SW480 (cell line): ENCODE measurements at regions not wholly inside any gene's neighbourhood (a gene's known extent, or its start where the extent isn't known, plus 50 kb on each side); places are given as distances from the start of the nearest gene placed in this dataset.
"Not testable (repeated sequence)": the region's sequence is repeated elsewhere in the genome, so short reads cannot be mapped to it uniquely, and the experiment has no call there.

Source experiments
- DNase-seq: peaks from one replicate; pipeline ENCODE4 v3.0.0-alpha.2; 2016; ENCODE audit warnings: low spot score

DNA sequence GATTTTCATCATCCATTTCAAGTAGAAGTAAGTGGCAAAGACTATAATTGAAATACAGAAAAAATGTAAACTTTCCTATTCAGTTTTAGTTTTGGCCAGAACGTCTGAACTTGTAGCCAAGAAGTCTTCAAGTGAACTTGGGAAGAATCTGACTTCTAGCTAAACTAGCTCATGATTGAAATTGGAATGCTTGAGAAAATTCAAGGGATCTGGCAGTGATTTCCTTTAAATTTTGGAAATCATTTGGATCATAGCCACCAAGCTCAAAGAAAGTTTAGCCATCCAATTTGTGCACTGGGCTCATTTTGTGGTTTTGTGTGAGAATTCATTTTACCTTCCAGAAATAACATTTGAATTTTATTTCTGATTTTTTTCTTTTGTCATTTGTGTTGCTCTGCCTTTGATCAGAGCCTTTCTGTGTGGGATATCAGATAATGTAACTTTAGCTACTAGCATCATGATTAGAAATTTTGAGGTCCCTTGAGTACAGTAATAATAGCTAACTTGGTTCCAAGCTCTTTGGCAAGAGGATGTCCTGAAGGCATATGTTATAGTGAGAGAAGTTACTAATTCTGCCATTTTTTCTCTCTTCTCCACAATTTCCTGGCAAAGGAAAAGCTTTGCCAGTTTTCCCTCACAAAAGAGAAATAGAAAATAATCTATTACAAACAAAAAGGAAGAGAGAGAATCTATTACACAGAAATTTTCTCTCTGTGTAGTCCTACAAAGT lies 2123.7 kb upstream of the RAG2 start:
- DNase-seq: no peak

DNA sequence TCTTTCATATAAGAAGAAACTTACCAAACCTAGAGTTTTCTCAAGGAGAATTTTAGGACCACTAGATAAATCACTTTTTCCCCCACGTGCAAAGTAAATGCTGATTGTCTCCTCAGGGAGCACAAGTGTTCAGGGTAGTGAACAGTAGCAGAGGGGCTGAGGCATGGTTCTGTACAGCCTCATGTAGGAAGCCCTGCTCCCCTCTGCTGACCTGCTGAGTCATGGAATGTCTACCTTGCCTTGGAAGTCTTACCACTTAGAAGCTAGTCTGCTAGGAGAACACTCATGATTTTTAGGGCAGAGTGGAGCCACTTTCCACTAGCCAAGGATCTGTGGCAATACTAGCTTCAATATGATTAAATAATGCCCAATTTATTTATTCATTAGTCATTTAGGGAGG lies 2120.6 kb upstream of the RAG2 start:
- DNase-seq: no peak

DNA sequence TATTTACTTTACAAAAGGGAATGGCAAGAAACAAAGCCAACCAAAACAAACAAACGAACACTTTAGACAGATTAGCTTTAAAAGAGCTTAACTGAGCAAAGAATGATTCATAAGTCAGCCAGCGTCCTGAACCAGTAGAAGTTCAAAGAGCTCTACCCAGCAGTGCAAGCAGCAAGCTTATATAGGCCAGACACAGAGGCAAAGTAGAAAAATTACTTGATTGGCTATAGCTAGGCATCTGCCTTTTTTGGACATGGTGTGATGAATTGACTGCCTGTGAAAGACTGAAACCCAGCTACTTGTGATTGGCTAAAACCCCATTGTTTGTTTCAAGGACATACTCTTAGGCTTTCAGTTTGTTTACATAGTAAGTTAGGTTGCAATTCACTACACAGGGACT lies 2120.0 kb upstream of the RAG2 start:
- peak; percentile 26 for DNase-seq

DNA sequence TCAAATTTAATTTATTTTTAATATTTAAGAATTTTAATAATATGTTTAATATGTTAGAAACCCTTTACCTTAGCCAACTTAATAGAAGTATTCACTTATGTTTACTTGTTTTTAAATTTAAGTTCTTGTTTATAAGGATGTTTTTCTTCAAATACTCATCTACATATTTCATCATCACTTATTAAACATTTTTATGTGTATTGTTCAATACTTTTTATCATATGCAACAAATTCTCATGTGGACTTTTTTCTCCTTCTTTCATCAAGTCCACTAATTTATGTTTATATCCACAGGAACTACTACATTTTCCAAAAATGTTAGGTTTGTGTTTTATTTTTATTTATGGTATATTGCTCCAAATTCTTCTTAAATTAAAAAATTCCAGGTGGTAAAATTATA lies 2113.1 kb upstream of the RAG2 start:
- no peak for DNase-seq

DNA sequence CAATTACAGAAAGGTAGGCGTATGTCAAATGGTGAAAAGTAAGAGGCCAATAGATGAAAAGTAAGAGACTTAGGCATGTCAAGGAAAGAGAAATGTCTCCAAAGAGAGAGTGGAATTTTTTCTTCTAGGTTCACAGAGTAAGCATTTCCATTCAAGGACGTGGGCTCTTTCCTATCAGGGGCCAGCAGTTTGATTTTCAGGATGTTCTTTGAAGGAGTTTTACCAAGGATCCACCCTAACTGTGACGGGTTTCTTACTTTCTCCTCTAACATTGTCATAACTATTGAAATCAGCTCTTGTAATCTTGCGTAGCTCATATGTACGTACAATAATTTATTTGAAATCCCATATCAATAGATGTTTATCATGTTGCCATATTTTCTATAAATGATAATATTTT lies 2112.2 kb upstream of the RAG2 start:
- DNase-seq: no peak

DNA sequence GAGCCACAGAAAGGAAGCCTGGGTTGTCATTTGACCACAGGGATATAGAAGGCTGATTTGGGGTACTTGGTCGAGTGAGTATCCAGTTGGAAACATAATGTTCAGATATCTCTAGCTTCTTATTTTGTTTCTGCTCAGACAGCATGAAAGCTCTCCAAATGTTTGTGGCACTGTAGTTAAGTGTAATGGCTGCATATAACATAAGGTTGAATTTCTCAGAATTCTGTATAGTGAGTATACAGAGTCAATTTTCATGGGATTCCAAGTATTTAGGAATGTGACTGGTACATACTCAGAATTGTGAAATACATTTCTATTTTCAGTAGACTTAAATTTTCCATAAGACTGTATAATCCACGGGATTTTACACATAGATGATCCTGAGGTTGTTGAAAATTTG lies 2102.1 kb upstream of the RAG2 start:
- no peak for DNase-seq

DNA sequence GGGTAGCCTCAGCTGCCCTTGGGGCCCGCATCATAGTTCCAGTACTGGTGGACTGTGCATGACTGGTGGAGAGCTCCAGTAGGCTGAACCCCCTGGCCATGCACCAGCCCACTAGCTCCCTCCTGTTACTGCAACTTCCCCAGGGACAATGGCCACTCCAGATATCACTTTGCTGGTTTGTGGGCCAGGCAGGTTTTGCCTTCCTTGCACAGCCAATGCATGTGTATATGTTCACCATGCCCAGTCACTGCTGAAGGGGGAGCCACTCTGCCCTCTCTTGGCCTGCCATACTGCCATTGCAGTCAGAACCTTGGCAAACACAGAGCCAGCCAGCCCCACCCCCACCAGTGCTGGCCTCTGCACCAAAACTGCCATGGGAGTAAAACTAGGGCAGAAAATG lies 2095.3 kb upstream of the RAG2 start:
- no peak for DNase-seq

DNA sequence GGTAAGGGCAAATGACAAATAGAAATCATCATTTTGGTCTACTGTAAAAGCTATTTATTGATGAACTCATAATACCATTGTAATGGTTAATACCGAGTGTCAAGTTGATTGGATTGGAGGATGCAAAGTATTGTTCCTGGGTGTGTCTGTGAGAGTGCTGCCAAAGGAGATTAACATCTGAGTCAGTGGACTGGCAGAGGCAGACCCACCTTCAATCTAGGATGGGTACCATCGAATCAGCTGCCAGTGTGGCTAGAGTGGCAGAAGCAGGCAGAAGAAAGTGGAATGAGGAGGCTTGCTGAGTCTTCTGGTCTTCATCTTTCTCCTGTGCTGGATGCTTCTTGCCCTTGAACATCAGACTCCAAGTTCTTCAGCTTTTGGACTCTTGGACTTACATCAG lies 2092.2 kb upstream of the RAG2 start:
- DNase-seq: not testable (repeated sequence)

DNA sequence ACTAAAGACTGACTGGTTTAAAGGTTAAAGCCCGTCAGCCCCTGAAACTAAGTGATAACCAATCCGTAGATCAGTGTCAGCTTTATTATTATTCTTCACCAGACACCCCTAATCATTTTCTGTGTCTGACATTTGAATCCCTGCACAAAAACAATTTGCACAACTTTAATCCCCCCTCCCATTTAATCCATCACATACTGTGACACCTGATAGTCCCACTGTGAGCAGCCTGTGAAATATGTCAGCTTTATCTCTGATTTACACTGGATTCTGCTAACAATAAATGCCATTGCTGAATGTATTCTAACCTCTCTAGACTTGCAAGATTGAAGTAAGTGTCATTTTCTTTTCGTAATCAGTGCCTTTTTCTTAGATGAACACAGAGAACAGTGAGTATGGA lies 2089.0 kb upstream of the RAG2 start:
- DNase-seq: no peak

DNA sequence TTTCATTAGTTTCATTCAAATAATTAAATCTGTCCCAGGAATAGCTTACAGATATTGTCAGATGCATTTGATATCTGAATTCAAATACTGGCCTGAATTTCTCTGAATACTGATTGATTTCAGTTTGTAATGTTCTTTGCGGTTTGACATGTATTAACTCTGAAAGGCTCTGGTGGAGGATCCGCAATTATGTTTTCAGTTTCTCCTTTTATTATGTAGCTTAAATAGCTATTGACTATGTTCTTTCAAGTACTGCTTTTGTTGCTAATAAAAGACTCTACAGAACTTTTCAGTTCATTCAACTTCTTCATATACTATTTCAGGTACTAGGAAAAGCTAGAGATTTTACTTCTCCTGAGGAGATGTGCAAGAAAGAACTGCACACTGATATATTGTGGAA lies 2085.4 kb upstream of the RAG2 start:
- DNase-seq: no peak

DNA sequence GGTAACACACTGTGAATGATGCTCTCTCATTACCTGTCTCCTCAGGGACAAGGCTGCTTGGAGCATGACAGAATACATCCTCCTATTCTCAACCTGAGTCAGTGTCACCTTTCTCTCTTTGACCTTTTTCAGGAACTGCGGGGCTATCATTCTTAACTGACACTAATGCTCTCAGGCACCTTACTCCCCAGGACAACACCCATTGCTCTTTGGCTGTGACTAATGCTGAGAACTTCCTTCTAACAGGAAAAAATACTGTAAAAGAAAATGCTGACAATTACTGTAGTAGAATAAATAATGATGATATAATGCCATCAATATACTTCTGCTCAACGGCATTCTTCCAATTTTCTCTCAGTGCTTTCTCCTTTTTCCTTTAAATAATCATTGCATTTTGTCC lies 2082.7 kb upstream of the RAG2 start:
- DNase-seq: no peak

DNA sequence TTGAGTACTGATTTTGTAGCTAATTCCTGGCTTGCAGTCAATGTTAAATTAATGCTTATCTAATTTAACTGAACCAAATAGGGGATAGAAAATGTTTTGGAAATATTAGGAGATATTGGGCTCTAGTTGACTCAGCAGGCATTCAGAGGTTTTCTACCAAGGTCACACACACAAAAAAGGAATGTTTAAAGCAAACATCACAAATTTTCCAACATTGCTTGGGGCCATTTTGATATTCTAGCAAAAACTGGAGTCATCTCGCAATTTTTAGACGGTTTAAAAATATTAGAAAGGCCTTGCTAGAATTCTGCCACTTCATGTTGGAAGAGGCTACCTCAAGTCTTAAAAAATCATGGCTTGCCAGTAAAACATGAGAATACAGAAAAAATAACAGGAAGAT lies 2082.1 kb upstream of the RAG2 start:
- DNase-seq: no peak

DNA sequence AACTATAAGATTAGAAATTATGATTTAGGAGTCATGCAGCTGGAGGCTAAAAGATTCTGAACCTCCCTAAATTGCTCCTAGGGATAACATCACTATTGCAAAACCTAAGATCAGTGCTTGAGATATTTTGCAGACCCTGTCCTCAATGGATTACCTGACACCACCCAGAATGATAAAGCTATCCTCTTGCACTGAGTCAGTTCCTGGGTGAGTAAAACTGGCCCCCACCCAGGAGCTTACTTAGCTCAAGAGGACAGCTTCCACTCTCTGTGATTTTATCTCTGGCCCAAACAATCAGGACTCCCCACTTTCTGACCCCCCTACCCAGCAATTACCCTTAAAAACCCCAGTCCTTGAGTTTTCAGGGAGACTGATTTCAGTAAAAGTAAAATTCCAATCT lies 2074.4 kb upstream of the RAG2 start:
- DNase-seq: no peak

DNA sequence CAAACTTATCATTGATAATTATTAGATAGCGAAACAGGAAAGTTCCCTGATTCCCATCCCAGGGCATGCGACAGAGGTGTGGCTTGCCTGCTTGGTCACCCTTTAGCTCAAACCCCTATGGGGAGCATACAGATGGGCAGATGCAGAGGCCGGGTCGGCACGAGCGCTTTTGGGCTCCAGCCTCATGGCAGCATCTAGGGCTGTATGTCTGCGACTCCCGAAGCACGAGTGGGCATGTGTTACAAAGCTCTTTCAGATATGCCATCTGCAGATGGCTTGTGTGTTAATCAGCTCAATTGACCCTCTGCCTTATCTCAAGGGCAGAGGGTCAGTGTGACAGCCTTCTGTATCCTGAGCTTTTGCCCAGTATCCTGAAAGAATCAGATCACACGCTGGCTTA lies 2069.3 kb upstream of the RAG2 start:
- no peak for DNase-seq

DNA sequence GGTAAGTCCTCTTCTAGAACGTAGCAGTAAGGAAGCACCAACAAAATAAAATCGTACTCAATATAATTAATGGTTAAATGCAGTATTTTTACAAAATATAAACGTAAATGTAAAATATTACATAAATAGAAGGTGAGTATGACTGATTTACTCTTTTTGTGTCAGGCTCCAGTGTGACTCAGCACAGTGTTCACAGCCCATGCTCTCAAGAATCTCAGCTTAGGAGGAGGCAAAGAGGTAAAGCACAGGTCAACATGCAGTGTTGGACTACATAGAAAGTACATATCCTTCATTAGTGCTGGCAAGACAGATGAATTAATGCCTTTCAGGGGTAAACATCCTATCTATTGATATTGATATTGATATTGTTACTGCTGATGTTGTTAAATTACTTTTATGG lies 2050.6 kb upstream of the RAG2 start:
- no peak for DNase-seq

DNA sequence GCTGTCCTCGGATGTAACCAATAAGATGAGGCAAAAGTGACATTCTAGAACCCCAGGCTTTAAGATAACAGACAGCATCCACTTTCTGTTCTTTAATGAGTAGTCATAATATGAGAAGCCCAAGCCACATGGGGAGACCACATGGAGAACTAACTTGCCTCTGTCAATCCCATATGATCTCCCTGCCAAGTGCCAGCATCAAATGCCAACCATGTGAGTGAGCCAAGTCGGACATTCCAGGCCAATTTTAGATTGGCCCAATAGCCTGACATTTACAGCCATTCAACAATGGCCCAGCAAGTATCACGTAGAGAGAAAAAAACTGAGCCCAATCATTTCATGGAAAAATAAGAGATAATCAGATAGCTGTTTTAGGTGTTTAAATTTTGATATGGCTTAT lies 2048.3 kb upstream of the RAG2 start:
- DNase-seq: no peak

DNA sequence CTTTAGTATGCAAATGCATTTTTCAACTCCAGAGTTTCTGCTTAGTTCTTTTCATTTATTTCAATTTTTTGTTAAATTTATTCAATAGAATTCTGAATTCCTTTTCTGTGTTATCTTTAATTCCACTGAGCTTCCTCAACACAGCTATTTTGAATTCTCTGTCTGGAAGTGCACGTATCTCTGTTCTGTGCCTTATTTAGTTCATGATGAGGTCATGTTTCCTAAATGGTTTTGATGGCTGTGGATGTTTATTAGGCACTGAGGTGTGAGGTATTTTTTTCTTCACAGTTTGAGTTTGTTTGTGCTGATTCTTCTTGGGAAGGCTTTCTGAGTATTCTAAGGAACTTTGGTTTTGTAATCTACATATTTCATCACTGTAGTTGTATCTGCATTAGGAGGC lies 2042.8 kb upstream of the RAG2 start:
- DNase-seq: no peak

DNA sequence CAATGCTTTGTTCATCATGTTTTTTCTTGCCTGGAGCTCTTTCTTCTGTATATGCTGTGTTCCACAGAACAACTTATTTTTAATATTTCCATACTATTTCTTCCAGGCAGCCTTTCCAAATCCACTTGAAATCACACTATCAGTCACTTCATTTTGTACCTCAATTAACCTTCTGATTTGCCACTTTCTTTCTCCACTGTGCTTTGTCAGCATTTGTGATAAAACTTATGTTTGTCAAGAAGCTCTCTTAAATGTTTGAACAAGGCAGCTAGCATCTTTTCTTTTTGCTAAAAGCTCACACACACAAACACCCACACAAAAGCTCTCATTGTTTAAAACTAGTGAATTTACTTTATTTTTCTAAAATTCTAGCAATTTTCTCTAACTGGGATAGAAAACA lies 2014.7 kb upstream of the RAG2 start:
- DNase-seq: no peak

DNA sequence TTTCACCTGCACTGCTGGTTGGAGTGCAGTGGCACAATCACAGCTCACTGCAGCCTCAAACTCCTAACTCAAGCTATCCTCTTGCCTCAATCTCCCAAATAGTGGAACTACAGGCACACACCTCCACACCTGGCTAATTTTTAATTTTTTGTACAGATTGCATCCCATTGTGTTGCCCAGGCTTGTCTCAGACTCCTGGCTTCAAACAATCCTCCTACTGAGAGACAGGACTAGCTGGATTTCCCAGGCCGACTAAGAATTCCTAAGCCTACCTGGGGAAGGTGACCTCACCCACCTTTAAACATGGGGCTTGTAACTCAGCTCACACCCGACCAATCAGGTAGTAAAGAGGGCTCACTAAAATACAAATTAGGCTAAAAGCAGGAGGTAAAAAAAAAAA lies 2003.3 kb upstream of the RAG2 start:
- not testable (repeated sequence) for DNase-seq

DNA sequence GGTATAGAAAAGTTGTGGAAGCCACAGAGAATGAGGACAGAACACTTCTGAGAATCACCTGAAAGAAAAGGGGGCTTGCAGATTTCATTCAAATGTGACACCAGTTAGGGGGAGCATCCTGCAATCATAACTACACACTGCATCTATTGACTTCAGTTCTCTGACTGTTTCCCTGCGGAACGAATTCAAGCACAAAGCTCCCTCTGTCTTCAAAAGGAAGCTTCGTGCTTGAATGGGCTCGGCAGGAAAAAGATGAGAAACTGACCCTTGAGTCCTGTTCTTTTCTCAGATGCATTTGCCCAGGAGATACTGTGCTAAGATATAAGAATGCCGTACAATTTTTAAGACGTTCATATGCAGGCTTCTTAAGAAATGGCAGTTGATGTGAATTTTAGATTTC lies 2000.4 kb upstream of the RAG2 start:
- DNase-seq: no peak

DNA sequence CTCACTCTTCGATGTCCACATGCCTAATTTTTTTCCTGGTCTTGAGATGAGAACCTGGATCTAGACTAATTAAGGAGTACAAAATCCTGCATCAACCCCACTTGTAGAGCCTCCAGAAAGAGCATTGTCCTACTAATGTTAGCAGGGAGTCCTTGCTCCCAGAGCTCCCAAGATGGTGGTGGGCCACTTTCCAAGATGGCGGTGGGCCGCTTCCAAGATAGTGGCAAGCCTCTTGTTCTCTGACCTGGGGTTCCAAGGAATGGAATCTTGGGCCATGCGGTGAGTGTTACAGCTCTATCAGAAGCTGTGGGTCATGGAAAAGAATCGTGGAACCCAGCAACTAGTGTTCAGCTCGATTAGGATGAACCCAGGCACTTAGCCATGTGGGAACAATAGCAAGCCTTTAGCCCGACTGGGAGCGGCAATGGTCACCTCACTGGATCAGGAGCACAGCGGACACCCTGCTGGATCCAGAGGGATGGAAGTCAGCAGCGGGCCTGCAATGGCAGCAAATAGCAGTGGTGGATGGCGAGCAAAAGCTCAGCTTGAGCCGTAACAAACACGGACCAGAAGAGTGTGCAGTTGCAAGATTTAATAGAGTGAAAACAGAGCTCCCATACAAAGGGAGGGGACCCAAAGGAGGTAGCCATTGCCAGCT lies 1997.5 kb upstream of the RAG2 start:
- not testable (repeated sequence) for DNase-seq

DNA sequence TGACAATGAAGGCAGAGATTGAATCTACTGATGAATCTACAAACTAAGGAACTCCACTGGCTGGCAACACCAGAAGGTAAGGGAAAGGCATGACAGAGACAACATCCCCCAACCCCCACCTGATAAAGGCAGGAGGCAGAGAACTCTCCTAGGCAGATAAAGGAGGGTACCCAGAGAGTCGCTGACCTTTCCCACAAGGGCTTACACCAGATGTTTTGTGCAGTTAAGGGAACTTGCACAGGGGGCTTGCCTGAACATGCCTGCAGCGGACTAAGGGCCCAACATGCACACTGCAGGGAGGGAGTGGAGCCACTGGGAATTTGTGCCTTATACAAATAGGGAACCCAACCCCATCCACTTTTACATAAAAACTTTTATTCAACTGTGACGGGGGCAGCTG lies 1996.9 kb upstream of the RAG2 start:
- no peak for DNase-seq

DNA sequence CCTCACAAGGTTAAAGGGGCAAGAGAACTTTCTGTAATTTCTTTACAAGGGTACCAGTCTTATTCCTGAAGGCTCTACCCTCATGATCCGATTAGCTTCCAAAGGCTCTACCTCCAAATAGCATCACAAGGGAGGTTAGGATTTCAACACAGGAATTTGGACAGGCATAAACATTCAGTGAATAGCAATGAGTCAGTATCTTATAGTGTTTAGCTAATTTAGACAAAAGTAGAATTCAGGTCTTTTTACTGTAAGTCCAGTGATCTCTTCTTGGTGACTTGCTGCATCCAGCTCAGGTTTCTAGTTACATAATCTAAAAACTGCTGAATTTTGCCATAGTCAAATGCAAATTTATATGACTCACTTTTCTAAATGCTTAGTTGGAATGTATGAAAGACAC lies 1995.6 kb upstream of the RAG2 start:
- DNase-seq: no peak

DNA sequence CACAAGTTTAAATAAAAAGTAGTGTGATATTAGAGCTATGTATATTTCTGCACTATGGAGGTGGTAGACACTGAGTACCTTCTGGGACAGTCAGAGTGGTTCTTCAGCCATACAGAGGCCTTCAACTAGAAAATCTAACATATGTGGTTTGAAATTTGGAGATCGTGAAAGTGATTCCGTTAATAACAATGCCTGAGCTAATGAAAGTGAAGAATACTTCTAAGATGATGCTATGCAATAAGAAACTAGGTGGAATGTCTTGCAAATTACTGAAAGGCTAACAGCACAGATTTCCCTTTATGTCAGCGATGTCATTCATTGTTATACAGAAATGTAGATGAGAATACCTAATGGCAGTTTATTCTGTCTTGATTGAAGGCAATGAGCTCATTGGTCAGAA lies 1984.7 kb upstream of the RAG2 start:
- no peak for DNase-seq
